ENCODE measurements at regions not wholly inside any gene's neighbourhood (a gene's known extent, or its start where the extent isn't known, plus 50 kb on each side); places are given as distances from the start of the nearest gene placed in this dataset.
A peak's percentile ranks its signal among the peaks of the same experiment; 100 is the strongest.

DNA sequence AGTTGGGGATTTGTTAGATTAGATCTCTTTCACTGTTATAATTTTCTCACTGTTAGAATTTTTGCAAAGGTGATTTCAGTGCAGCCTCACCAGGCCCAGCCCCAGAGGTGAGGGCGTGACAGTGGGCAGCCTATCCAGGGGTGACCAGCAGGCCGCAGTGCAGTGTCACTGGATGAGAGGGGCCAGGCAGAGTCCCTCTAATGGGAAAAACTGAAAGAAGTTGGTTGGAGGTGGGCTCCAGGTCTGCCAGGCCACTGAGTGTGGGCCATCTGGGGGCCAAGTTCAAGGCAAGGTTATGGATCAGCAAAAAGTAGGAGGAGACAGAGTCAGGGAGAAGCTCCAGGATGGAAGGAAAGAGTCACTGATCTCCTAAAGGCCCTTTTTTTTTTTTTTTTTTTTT is 90.5 kb upstream of the SDK1 start:
- ChIA-PET POLR2A (no interaction called here), CTCF (no interaction called here)
- no peak for TF ChIP-seq SREBF2 (IDR thresholded peaks at IDR 0.05)
- TF ChIP-seq, protein P1, sequence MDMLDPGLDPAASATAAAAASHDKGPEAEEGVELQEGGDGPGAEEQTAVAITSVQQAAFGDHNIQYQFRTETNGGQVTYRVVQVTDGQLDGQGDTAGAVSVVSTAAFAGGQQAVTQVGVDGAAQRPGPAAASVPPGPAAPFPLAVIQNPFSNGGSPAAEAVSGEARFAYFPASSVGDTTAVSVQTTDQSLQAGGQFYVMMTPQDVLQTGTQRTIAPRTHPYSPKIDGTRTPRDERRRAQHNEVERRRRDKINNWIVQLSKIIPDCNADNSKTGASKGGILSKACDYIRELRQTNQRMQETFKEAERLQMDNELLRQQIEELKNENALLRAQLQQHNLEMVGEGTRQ (IDR thresholded peaks at IDR 0.05): no peak
- peak in 1 of 2 experiments; percentile 26; a peak in 2 of 5 replicates for TF ChIP-seq RAD21 (conservative IDR thresholded peaks at IDR 0.05 in 1 of 2, IDR thresholded peaks at IDR 0.05 in 1 of 2)
- Histone ChIP-seq H3K9me3 (no peaks in the 10 kb centered on the region), H3K4me2 (no peak overlapping the region), H3K4me1 (no peaks in the 10 kb centered on the region), H3K4me3 (no peak overlapping the region), H3K27ac (no peak overlapping the region)
- DNase-seq (ENCODE audit: low read depth in 1 of 2, low spot score in 1 of 2) (no peak), FAIRE-seq (no peak), ATAC-seq (peak; percentile 43 to 53; a peak in 3 of 6 replicates)
- WGBS (ENCODE audit: missing lambda C conversion rate): 87% methylated on average over 2 of the region's 2 CpGs

DNA sequence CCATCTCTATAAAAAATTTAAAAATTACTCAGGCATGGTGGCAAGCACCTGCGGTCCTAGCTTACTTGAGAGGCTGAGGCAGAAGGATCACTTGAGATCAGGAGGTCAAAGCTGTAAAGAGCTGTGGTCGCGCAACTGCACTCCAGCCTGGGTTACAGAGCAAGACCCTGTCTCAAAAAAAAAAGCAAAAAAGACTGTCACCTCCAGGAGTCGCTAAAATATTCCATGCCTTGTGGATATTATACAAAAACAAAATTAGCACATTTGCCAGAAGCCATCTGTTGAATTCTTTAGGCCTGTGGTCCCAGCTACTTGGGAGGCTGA is 87.0 kb upstream of the SDK1 start:
- Histone ChIP-seq H3K4me3 (no peak overlapping the region), H3K4me2 (no peak overlapping the region), H3K9me3 (no peaks in the 10 kb centered on the region), H3K4me1 (no peaks in the 10 kb centered on the region), H3K27ac (no peak overlapping the region)
- FAIRE-seq (no peak), DNase-seq (ENCODE audit: low read depth in 1 of 2, low spot score in 1 of 2) (no peak), ATAC-seq (no peak)
- ChIA-PET POLR2A (no interaction called here), CTCF (no interaction called here)
- 50% methylated on average over 4 of the region's 4 CpGs for WGBS (ENCODE audit: missing lambda C conversion rate)
- TF ChIP-seq RNF2 (IDR thresholded peaks at IDR 0.05; ENCODE audit: borderline replicate concordance, low read depth): no peak
- peak; percentile 71 to 76; a peak in 2 of 4 replicates for TF ChIP-seq CEBPB (IDR thresholded peaks at IDR 0.05)

DNA sequence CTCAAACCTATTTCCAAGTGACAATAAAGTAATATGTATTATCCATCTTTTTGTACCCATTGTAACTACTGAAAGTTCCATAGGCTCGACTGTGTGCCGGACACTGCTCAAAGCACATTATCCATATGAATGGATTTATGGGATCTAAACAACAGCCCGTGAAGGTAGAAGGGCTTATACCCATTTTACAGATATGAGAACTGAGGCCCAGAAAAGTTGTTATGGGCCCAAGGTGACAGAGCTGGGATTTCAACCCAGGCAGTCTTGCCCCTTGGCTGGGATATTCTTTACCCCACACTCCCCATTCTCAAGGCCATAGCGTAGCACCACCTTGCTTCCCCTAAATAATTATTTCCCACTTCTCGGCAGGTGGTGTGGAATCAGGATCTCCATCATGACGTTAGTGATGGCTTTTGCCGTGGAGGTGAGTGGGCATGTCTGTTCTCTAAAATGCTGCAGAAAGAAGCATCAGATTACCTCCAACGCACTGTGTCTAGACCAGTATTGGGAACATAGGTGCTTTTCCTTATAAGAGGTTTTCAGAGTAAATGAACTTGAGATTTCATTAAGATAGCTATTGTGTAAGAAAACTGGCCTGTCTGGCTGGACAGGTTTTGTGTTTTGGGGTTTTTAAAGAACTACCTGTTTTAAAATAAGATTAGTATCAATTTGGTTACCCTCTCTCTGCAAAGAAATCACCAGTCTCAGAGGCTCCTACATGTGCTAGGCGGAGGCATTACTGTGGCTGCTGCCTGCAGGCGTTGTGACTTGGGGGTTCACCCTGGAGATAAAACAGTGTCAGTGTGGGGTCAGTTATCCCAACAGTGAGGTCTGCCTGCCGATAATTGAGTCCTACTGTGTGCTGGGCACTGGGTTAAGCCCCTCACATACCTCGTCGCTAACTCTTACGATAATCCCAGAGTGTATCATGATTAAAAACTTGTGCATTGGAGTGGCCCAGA is 85.1 kb upstream of the SDK1 start:
- H3K4me1 ChIP-seq: no peaks in the 10 kb centered on the region
- no peak overlapping the region for H3K4me2 ChIP-seq
- no peak overlapping the region for H3K27ac ChIP-seq
- 61% methylated on average over 14 of the region's 14 CpGs for WGBS (ENCODE audit: missing lambda C conversion rate)
- no peak for ATAC-seq
- TF ChIP-seq TP53 (CRISPR knock-in tag; IDR thresholded peaks at IDR 0.05) (no peak), GATA3 (IDR thresholded peaks at IDR 0.05; ENCODE audit: borderline replicate concordance) (no peak), RARB (CRISPR knock-in tag; IDR thresholded peaks at IDR 0.05) (no peak), KDM1A (IDR thresholded peaks at IDR 0.05; ENCODE audit: low read depth) (no peak), HEYL (CRISPR knock-in tag; IDR thresholded peaks at IDR 0.05) (no peak), MAFK (IDR thresholded peaks at IDR 0.05; ENCODE audit: partially characterized antibody) (no peak), FOXS1 (CRISPR knock-in tag; IDR thresholded peaks at IDR 0.05) (no peak), CBX2 (IDR thresholded peaks at IDR 0.05; ENCODE audit: borderline replicate concordance, low read depth) (no peak), JUNB (IDR thresholded peaks at IDR 0.05) (no peak), RFX5 (IDR thresholded peaks at IDR 0.05) (no peak), PHF8 (IDR thresholded peaks at IDR 0.05; ENCODE audit: borderline replicate concordance, low read depth) (no peak), HDAC2 (IDR thresholded peaks at IDR 0.05) (no peak), CHD2 (IDR thresholded peaks at IDR 0.05; ENCODE audit: low read length, partially characterized antibody) (no peak), CHD4 (IDR thresholded peaks at IDR 0.05; ENCODE audit: borderline replicate concordance) (no peak), ZFP36 (IDR thresholded peaks at IDR 0.05; ENCODE audit: borderline replicate concordance, partially characterized antibody) (no peak), MYC (IDR thresholded peaks at IDR 0.05; ENCODE audit: borderline replicate concordance, low read length) (no peak)
- TF ChIP-seq, protein P2, sequence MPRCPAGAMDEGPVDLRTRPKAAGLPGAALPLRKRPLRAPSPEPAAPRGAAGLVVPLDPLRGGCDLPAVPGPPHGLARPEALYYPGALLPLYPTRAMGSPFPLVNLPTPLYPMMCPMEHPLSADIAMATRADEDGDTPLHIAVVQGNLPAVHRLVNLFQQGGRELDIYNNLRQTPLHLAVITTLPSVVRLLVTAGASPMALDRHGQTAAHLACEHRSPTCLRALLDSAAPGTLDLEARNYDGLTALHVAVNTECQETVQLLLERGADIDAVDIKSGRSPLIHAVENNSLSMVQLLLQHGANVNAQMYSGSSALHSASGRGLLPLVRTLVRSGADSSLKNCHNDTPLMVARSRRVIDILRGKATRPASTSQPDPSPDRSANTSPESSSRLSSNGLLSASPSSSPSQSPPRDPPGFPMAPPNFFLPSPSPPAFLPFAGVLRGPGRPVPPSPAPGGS (IDR thresholded peaks at IDR 0.05): no peak
- TF ChIP-seq, protein P3, sequence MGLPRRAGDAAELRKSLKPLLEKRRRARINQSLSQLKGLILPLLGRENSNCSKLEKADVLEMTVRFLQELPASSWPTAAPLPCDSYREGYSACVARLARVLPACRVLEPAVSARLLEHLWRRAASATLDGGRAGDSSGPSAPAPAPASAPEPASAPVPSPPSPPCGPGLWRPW (IDR thresholded peaks at IDR 0.05): no peak
- FAIRE-seq: no peak
- no peak overlapping the region for H3K4me3 ChIP-seq
- ChIA-PET POLR2A (no interaction called here), CTCF (interaction anchor here (1.0 kb wide), 1 partner anchor 11 kb away, joined by 3 read pairs; no protein-coding TSS in a partner anchor)
- H3K9me3 ChIP-seq: no peaks in the 10 kb centered on the region
- DNase-seq (ENCODE audit: low read depth in 1 of 2, low spot score in 1 of 2): no peak

Measured in A549 (cell line).